CD4-positive, alpha-beta T cell treated with Interleukin-6 for 4 hours (primary cell): ENCODE measurements at regions not wholly inside any gene's neighbourhood (a gene's known extent, or its start where the extent isn't known, plus 50 kb on each side); places are given as distances from the start of the nearest gene placed in this dataset.
"Not testable (repeated sequence)": the region's sequence is repeated elsewhere in the genome, so short reads cannot be mapped to it uniquely, and the experiment has no call there.

Source experiments
- DNase-seq: peaks from one replicate; pipeline ENCODE4 v3.0.0-alpha.2; 2020; ENCODE audit warnings: mixed read lengths

- no peak for DNase-seq
Measured at GRCh38 chr7:132029369-132030085, 473.1 kb upstream of the PODXL start.

- no peak for DNase-seq
Measured at GRCh38 chr7:132028144-132028920, 471.9 kb upstream of the PODXL start.

GRCh38 chr7:132024290-132024689, 467.9 kb upstream of the PODXL start:
- no peak for DNase-seq

- no peak for DNase-seq
Measured at GRCh38 chr7:132023466-132023865, 467.0 kb upstream of the PODXL start.

- DNase-seq, result no peak
Measured at GRCh38 chr7:132022188-132022587, 465.8 kb upstream of the PODXL start.

- no peak for DNase-seq
Measured at GRCh38 chr7:132019703-132020102, 463.3 kb upstream of the PODXL start.

- DNase-seq, result no peak
Measured at GRCh38 chr7:132009778-132010177, 453.4 kb upstream of the PODXL start.

- DNase-seq, result no peak
Measured at GRCh38 chr7:132004529-132004928, 448.1 kb upstream of the PODXL start.

GRCh38 chr7:132002343-132002968, 446.0 kb upstream of the PODXL start:
- DNase-seq, result no peak

- DNase-seq, result no peak
Measured at GRCh38 chr7:132001146-132001545, 444.7 kb upstream of the PODXL start.

- DNase-seq, result no peak
Measured at GRCh38 chr7:131999193-131999592, 442.8 kb upstream of the PODXL start.

- no peak for DNase-seq
Measured at GRCh38 chr7:131995324-131995723, 438.9 kb upstream of the PODXL start.

- DNase-seq, result not testable (repeated sequence)
Measured at GRCh38 chr7:131981069-131981468, 424.6 kb upstream of the PODXL start.

GRCh38 chr7:131978118-131978517, 421.7 kb upstream of the PODXL start:
- not testable (repeated sequence) for DNase-seq

- no peak for DNase-seq
Measured at GRCh38 chr7:131976411-131976810, 420.0 kb upstream of the PODXL start.

- no peak for DNase-seq
Measured at GRCh38 chr7:131974671-131975070, 418.2 kb upstream of the PODXL start.

- no peak for DNase-seq
Measured at GRCh38 chr7:131972251-131972650, 415.8 kb upstream of the PODXL start.

GRCh38 chr7:131970602-131971001, 414.2 kb upstream of the PODXL start:
- no peak for DNase-seq

GRCh38 chr7:131969560-131969959, 413.1 kb upstream of the PODXL start:
- no peak for DNase-seq

- DNase-seq, result no peak
Measured at GRCh38 chr7:131967216-131967730, 410.8 kb upstream of the PODXL start.

- DNase-seq, result no peak
Measured at GRCh38 chr7:131964203-131964602, 407.8 kb upstream of the PODXL start.

- DNase-seq, result no peak
Measured at GRCh38 chr7:131961054-131961680, 404.7 kb upstream of the PODXL start.
